HG02981 (cell line): ENCODE measurements at regions not wholly inside any gene's neighbourhood (a gene's known extent, or its start where the extent isn't known, plus 50 kb on each side); places are given as distances from the start of the nearest gene placed in this dataset.

Experiments
- ATAC-seq: cut with Tn5 transposase; IDR thresholded peaks from one replicate; pipeline ENCODE4 v1.9.1; 2021; ENCODE audit warnings: mild to moderate bottlenecking, moderate library complexity; ENCODE audit not compliant: unreplicated experiment

DNA sequence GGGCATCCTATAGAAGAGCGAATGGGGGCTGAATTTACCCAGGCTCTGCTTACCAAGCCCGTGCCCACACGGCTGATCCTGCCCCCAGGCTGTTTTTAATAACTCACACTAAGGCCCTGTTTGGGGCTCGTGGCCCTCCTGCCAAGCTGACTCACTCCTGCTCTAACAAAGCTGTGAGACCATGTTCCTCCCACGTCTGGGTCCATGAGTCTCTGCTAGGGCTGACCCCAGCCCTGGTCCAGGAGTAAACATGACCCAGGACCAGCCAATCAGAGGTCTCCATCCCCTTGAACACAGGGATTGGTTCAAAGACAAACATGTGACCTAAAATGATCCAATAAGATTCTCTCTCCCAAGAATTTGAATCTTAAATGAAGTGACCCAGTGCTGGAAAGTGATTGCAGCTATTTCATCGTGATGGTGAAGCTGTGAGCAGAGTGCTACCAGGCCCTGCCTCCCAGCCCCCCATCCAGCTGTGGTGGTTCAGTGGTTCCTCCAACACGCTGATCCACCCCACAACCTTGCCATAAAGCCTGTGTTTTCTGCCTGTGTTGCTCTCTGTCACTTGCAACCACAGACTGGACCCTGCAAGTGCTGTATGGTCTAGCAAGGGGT lies 57.2 kb downstream of the C16orf82 start:
- ATAC-seq = no peak

DNA sequence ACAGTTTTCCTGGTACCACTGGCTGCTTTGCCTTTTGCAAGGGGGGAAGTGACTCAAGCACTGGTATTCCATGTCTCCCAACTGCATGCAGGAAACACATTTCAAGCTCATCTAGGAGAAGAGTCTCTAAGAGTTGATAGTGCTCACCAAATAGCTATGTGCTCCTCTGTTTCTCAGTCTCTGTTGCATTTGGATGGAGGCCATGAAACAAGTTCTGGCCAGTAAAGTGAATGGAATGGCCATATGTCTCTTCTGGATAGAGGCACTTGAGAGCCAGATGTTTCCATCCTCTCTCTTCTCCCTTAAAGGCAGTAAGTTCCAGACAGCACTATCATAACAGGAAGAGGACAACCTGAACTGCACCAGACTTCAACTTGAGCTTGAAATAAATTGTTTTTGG lies 60.6 kb downstream of the C16orf82 start:
- no peak for ATAC-seq

DNA sequence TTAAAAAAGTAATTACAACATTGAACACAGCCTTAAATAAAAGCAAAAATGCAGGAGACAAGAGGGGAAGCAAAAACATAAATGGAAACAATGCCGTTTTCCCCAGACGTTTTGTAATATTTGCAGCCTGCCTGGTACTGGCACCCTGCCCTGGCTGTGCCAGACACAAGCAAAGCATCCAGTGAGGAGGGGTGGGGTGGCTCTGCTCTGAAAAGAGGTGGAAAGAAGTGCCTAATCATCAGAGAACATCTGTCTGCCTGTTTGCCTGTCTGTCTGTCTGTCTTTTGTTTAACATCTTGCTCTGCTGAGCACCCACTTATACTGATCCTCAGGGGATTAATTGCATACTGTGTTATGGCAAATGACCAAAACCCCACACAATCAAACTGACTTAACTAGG lies 62.7 kb downstream of the C16orf82 start:
- no peak for ATAC-seq

DNA sequence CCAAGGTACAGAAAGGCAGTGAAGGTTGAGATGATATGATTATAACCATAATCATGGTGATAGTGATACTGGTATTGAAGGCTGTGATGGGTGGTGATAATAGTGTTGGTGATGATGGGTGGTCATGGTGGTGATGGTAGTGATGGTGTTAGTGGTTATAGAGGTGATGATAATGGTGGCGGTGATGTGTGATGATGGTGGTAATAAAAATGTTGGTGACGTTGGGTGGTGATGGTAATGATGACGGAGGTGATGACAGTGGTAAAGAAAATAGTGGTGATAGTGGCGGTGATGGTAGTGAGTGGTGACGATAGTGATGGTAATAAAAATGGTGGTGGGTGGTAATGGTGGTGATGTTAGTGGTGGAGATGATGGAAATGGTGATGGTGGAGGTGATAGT lies 65.1 kb upstream of the KDM8 start:
- no peak for ATAC-seq

DNA sequence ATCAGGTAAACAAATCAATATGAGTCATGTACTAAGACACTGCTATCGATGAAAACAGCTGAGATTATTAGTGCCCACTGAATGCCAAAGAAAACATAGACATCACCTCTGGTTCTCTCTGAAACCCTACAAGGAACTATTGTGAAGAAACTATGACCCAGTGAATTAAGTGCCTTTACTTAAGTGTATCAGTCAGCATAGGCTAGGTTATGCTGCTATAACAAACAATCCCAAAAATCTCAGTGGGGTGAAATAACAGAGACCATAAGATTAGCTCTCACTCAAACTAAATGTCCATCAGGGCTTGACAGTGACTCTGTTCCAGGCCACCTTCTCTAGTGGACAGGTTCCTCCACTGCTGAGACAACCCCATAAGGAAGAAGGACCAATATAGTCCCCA lies 57.7 kb upstream of the KDM8 start:
- no peak for ATAC-seq

DNA sequence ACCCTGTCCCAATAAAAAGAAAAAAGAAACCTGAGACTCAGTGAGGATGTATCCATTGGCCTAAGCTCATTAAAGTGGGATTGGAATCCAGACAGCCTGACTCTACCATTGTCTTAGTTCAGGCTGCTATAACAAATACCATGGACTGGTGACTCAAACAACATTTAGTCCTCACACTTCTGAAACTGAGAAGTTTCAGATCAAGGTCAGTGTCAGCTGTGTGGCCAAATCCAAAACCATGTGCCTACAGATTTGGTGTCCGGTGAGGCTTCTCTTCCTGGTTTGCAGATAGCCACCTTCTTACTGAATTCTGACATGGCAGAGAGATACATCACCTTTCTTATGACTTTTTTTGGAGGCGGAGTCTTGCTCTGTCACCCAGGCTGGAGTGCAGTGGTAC lies 53.3 kb upstream of the KDM8 start:
- peak; percentile 88 for ATAC-seq

DNA sequence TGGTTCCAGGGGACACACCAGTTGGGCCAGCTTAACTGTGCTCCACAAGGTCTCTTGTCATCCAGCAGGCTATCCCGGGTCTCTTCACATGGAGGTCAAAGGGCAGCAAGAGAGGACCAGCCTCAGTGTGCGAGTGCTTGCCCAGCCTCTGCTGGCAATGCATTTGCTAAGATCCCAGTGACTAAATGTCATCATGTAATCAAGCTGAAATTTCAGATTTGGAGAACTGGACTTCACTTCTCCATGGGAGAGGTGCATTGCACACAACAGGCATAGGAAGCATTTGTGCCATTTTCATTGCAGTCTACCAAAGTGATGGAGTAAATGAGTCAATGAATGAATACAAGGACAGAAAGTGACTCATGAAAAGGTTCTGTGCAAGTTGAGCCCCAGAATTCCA lies 51.2 kb upstream of the KDM8 start:
- no peak for ATAC-seq

DNA sequence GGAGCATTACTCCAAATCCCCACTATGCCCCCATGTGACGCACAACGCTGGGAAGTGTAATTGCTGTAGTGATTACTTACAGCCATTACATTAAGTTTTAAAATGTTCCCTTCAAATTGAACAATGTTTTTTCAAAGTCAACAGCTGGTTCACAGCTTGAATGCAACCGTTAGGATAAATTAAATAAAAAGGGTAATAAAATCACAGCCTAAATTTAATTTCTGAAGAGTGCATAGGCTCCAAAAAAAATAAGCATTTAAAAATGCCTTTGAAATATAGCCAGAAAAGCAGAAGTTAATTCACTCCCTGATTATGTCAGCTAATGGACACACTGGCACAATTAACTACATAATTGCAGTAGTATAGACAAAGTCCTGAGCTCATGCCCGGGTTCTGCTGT lies 50.5 kb upstream of the KDM8 start:
- no peak for ATAC-seq
